Chondrocyte (in vitro differentiated cells): ENCODE measurements at regions not wholly inside any gene's neighbourhood (a gene's known extent, or its start where the extent isn't known, plus 50 kb on each side); places are given as distances from the start of the nearest gene placed in this dataset.

Experiments used
- DNase-seq: peaks from one replicate; pipeline ENCODE4 v3.0.0; 2021; ENCODE audit warnings: mixed read lengths, low spot score
- H3K27ac Mint-ChIP-seq: one replicate; pipeline ENCODE4 v1.8.0; 2021; ENCODE audit warnings: mild to moderate bottlenecking, moderate library complexity, mixed read lengths; ENCODE audit not compliant: unreplicated experiment
- H3K27me3 Mint-ChIP-seq: 2 replicates; pipeline ENCODE4 v1.8.0; 2021; ENCODE audit warnings: low read depth, mixed read lengths
- H3K36me3 Mint-ChIP-seq: 2 replicates; pipeline ENCODE4 v1.8.0; 2021; ENCODE audit warnings: low read depth, mixed read lengths
- H3K4me1 Mint-ChIP-seq: 2 replicates; pipeline ENCODE4 v1.8.0; 2021; ENCODE audit warnings: low read depth, mild to moderate bottlenecking, mixed read lengths
- H3K4me3 Mint-ChIP-seq: one replicate; pipeline ENCODE4 v1.8.0; 2021; ENCODE audit warnings: mild to moderate bottlenecking, moderate library complexity, mixed read lengths; ENCODE audit not compliant: unreplicated experiment
- H3K9me3 Mint-ChIP-seq: 2 replicates; pipeline ENCODE4 v1.8.0; 2021; ENCODE audit warnings: low read depth, mixed read lengths
- CTCF ChIP-seq: fragments of 200-600 bp; sonication (generic); IDR thresholded peaks from 2 replicates; pipeline ENCODE4 v1.5.0; 2021; ENCODE audit warnings: antibody characterized with exemption, mild to moderate bottlenecking, moderate library complexity

GRCh38 chr19:23055501-23055900 is 52.5 kb upstream of the ZNF728 start:
- TF ChIP-seq CTCF: no peak
- H3K4me1 Mint-ChIP-seq: no peaks in the 10 kb centered on the region

GRCh38 chr19:23054456-23054855 is 51.5 kb upstream of the ZNF728 start:
- no peaks in the 10 kb centered on the region for H3K27me3 Mint-ChIP-seq
- peaks cover 54% of the 10 kb centered on the region for H3K9me3 Mint-ChIP-seq
- no peak overlapping the region for H3K4me3 Mint-ChIP-seq
- TF ChIP-seq CTCF: no peak
- no peak for DNase-seq
- H3K27ac Mint-ChIP-seq: no peak overlapping the region
- no peaks in the 10 kb centered on the region for H3K4me1 Mint-ChIP-seq
- no peaks in the 10 kb centered on the region for H3K36me3 Mint-ChIP-seq

More at GRCh38 chr19:23055501-23055900, 52.5 kb upstream of the ZNF728 start:
- Mint-ChIP-seq H3K4me3 (no peak overlapping the region), H3K36me3 (no peaks in the 10 kb centered on the region), H3K27ac (no peak overlapping the region), H3K27me3 (no peaks in the 10 kb centered on the region), H3K9me3 (peaks cover 60% of the 10 kb centered on the region)
- no peak for DNase-seq
